PC-3 (cell line): ENCODE measurements at regions not wholly inside any gene's neighbourhood (a gene's known extent, or its start where the extent isn't known, plus 50 kb on each side); places are given as distances from the start of the nearest gene placed in this dataset.

Experiments used
- ATAC-seq: fragments of 200-7000 bp; cut with Tn5 transposase; 2 replicates; pipeline ENCODE4 v1.9.1; 2020; ENCODE audit warnings: mild to moderate bottlenecking, moderate library complexity
- BruUV-seq: library from RNA; stranded (reverse); fragments of 400-500 nt; replicated peaks from 2 replicates; lab custom pipeline; 2021; lab: Mats Ljungman, UMichigan
- CTCF ChIA-PET: fragments of 300-600 bp; sonication (Branson Sonifier 250); formaldehyde crosslinking; loops from one replicate; lab custom pipeline; 2022; ENCODE audit warnings: antibody characterized with exemption; lab: Charles Lee
- POLR2A ChIA-PET: fragments of 300-600 bp; sonication (Branson Sonifier 250); formaldehyde crosslinking; loops from one replicate; lab custom pipeline; 2022; ENCODE audit warnings: antibody characterized with exemption; ENCODE audit not compliant: unreplicated experiment; lab: Charles Lee
- DNase-seq: peaks from one replicate; pipeline ENCODE4 v3.0.0-alpha.2; 2015
- H2AFZ ChIP-seq: fragments of 300-600 bp; sonication (generic); 2 replicates; pipeline ENCODE4 v1.6.0; 2016; ENCODE audit warnings: antibody characterized with exemption, low read length
- H3F3A ChIP-seq: fragments of 300-600 bp; sonication (generic); one replicate; pipeline ENCODE4 v1.6.0; 2017; ENCODE audit warnings: antibody characterized with exemption, low read length, control low read depth, mild to moderate bottlenecking; ENCODE audit not compliant: unreplicated experiment
- H3K27ac ChIP-seq: fragments of 300-600 bp; sonication (generic); 2 replicates; pipeline ENCODE4 v1.5.1; 2016; ENCODE audit warnings: mild to moderate bottlenecking, low read length
- H3K27me3 ChIP-seq: fragments of 300-600 bp; sonication (generic); 2 replicates; pipeline ENCODE4 v1.6.1; 2016; ENCODE audit warnings: low read length, mixed read lengths
- H3K36me3 ChIP-seq: fragments of 300-600 bp; sonication (generic); 2 replicates; pipeline ENCODE4 v1.6.1; 2016; ENCODE audit warnings: low read depth, mixed run types, low read length, mixed read lengths
- H3K4me1 ChIP-seq: fragments of 300-600 bp; sonication (generic); 2 replicates; pipeline ENCODE4 v1.5.1; 2016; ENCODE audit warnings: low read length; ENCODE audit not compliant: insufficient read depth
- H3K4me2 ChIP-seq: fragments of 300-600 bp; sonication (generic); 2 replicates; pipeline ENCODE4 v1.6.0; 2016; ENCODE audit warnings: low read length
- H3K4me3 ChIP-seq: fragments of 300-600 bp; sonication (generic); 2 replicates; pipeline ENCODE4 v1.5.1; 2016; ENCODE audit warnings: mild to moderate bottlenecking, low read length, mixed read lengths
- H3K79me2 ChIP-seq: fragments of 300-600 bp; sonication (generic); 2 replicates; pipeline ENCODE4 v1.6.1; 2017; ENCODE audit warnings: low read length, mixed read lengths
- H3K9ac ChIP-seq: fragments of 300-600 bp; sonication (generic); 2 replicates; pipeline ENCODE4 v1.6.0; 2016; ENCODE audit warnings: mild to moderate bottlenecking, low read length
- H3K9me2 ChIP-seq: fragments of 300-600 bp; sonication (generic); replicated peaks from 2 replicates; pipeline ENCODE4 v1.6.1; 2016; ENCODE audit warnings: mixed run types, low read length, mixed read lengths
- H3K9me3 ChIP-seq: fragments of 300-600 bp; sonication (generic); 2 replicates; pipeline ENCODE4 v1.6.1; 2016; ENCODE audit warnings: low read length, mixed read lengths
- H4K20me1 ChIP-seq: fragments of 300-600 bp; sonication (generic); 2 replicates; pipeline ENCODE4 v1.6.1; 2016; ENCODE audit warnings: low read length, mixed read lengths
- EZH2 ChIP-seq: fragments of 300-600 bp; sonication (generic); IDR thresholded peaks from one replicate; pipeline ENCODE4 v1.6.1; 2017; ENCODE audit warnings: antibody characterized with exemption, mild to moderate bottlenecking, low read length; ENCODE audit not compliant: unreplicated experiment
- EZH2phosphoT487 ChIP-seq: fragments of 300-600 bp; sonication (generic); IDR thresholded peaks from 2 replicates; pipeline ENCODE4 v1.6.1; 2018; ENCODE audit warnings: mild to moderate bottlenecking, antibody characterized with exemption, low read length, borderline replicate concordance
- intact Hi-C: fragments of 100-400 bp; cut with micrococcal nuclease; formaldehyde crosslinking; loops from 2 replicates; pipeline ENCODE4 v1.9.0; 2023
- TF ChIP-seq, protein P1 (sequence below): fragments of 300-600 bp; sonication (generic); conservative IDR thresholded peaks from 2 replicates; pipeline ENCODE4 v1.5.1; 2017; ENCODE audit warnings: antibody characterized with exemption, low read depth, mild to moderate bottlenecking, low read length

DNA sequence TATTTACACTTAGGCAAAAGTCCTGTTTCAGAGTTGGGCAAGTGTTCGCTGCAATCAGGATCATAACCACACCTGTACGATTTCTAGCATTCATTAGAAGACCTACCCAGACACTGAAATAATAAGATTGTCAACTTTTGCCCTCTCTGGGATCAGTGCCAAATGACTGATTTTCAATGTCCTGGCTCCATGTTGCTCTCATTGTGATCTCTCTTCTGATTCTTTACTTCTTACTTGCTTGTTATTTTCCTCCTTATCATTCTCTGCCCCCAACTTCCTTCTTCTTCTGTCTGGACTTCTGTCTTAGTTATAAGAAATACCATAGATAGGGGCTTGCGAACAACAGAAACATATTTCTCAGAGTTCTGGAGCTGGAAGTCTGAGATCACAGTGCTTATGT lies 94.4 kb upstream of the BMP2 start:
- intact Hi-C loops: no loop called here
- no peaks in the 10 kb centered on the region for H3K4me1 ChIP-seq
- H3K9me3 ChIP-seq: no peaks in the 10 kb centered on the region
- H4K20me1 ChIP-seq: no peaks in the 10 kb centered on the region
- no peak for TF ChIP-seq EZH2
- TF ChIP-seq EZH2phosphoT487: no peak
- TF ChIP-seq, protein P1, sequence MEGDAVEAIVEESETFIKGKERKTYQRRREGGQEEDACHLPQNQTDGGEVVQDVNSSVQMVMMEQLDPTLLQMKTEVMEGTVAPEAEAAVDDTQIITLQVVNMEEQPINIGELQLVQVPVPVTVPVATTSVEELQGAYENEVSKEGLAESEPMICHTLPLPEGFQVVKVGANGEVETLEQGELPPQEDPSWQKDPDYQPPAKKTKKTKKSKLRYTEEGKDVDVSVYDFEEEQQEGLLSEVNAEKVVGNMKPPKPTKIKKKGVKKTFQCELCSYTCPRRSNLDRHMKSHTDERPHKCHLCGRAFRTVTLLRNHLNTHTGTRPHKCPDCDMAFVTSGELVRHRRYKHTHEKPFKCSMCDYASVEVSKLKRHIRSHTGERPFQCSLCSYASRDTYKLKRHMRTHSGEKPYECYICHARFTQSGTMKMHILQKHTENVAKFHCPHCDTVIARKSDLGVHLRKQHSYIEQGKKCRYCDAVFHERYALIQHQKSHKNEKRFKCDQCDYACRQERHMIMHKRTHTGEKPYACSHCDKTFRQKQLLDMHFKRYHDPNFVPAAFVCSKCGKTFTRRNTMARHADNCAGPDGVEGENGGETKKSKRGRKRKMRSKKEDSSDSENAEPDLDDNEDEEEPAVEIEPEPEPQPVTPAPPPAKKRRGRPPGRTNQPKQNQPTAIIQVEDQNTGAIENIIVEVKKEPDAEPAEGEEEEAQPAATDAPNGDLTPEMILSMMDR: no peak
- H3K4me3 ChIP-seq: no peak overlapping the region
- BruUV-seq: no TSS peak
- no peaks in the 10 kb centered on the region for H3F3A ChIP-seq
- H3K79me2 ChIP-seq: no peaks in the 10 kb centered on the region
- H3K27me3 ChIP-seq: peaks cover 21% of the 10 kb centered on the region; the same call in 1 of the 2 replicates
- POLR2A ChIA-PET: no interaction called here
- no peaks in the 10 kb centered on the region for H3K36me3 ChIP-seq
- no peaks in the 10 kb centered on the region for H3K9me2 ChIP-seq
- CTCF ChIA-PET: no interaction called here
- H3K4me2 ChIP-seq: no peak overlapping the region
- DNase-seq: no peak
- no peak overlapping the region for H3K9ac ChIP-seq
- H3K27ac ChIP-seq: no peak overlapping the region
- ATAC-seq: no peak
- H2AFZ ChIP-seq: no peak overlapping the region

DNA sequence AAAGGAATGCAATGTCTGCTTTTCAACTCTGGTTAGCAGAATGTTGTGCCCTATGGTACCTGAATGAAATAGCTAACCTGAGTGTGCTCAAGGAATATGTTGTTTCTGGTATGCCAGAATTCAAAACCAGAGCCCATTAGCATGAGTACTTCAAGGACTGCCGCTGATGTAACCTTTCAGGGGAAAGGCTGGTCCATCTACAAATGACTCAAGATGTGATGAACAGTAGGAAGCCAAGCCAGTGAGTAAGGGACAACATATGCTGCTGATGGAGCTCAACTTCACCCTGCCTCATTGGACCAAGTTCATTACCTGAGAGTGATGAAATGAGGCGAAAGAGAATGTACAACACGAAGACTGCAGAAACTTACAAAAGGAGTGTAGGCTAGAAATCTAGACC lies 95.7 kb upstream of the BMP2 start:
- no peak overlapping the region for H2AFZ ChIP-seq
- no peak overlapping the region for H3K4me3 ChIP-seq
- H3K9ac ChIP-seq: no peak overlapping the region
- ChIA-PET CTCF (no interaction called here), POLR2A (no interaction called here)
- intact Hi-C loops: no loop called here
- H3K27ac ChIP-seq: no peak overlapping the region
- H3K79me2 ChIP-seq: no peaks in the 10 kb centered on the region
- no peak for ATAC-seq
- BruUV-seq: no TSS peak
- TF ChIP-seq EZH2 (no peak), EZH2phosphoT487 (no peak)
- TF ChIP-seq, protein P1: no peak
- peaks cover 17% of the 10 kb centered on the region; the same call in 1 of the 2 replicates for H3K27me3 ChIP-seq
- no peak for DNase-seq
- no peaks in the 10 kb centered on the region for H4K20me1 ChIP-seq
- H3F3A ChIP-seq: no peaks in the 10 kb centered on the region
- no peaks in the 10 kb centered on the region for H3K9me3 ChIP-seq
- no peaks in the 10 kb centered on the region for H3K4me1 ChIP-seq
- no peaks in the 10 kb centered on the region for H3K36me3 ChIP-seq
- no peak overlapping the region for H3K4me2 ChIP-seq
- no peaks in the 10 kb centered on the region for H3K9me2 ChIP-seq

DNA sequence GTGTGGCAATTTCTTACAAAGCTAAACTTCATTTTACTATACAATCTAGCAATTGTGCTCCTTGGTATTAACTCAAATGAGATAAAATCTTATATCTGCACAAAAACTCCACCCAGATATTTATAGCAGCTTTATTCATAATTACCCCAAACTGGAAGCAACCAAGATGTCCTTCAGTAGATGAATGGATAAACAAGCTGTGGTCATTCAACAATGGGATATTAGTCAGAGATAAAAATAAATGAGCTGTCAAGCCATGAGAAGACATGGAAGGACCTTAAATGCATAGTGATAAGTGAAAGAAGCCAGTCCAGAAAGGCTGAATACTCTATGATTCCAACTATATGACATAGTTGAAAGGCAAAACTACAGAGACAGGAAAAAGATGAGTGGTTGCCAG lies 98.9 kb upstream of the BMP2 start:
- DNase-seq: no peak
- no peak overlapping the region for H2AFZ ChIP-seq
- BruUV-seq: no TSS peak
- TF ChIP-seq EZH2phosphoT487 (no peak), EZH2 (no peak)
- TF ChIP-seq, protein P1: no peak
- H3K4me2 ChIP-seq: no peak overlapping the region
- no peaks in the 10 kb centered on the region for H3K9me2 ChIP-seq
- no peaks in the 10 kb centered on the region for H3K4me1 ChIP-seq
- ATAC-seq: no peak
- no peak overlapping the region for H3K27ac ChIP-seq
- peaks cover 8% of the 10 kb centered on the region; the same call in 1 of the 2 replicates for H3K27me3 ChIP-seq
- no peaks in the 10 kb centered on the region for H3K79me2 ChIP-seq
- intact Hi-C loops: no loop called here
- ChIA-PET CTCF (no interaction called here), POLR2A (no interaction called here)
- no peaks in the 10 kb centered on the region for H4K20me1 ChIP-seq
- no peak overlapping the region for H3K4me3 ChIP-seq
- no peaks in the 10 kb centered on the region for H3K9me3 ChIP-seq
- no peaks in the 10 kb centered on the region for H3K36me3 ChIP-seq
- no peaks in the 10 kb centered on the region for H3F3A ChIP-seq
- H3K9ac ChIP-seq: no peak overlapping the region
